ENCODE measurements at regions not wholly inside any gene's neighbourhood (a gene's known extent, or its start where the extent isn't known, plus 50 kb on each side); places are given as distances from the start of the nearest gene placed in this dataset.

GRCh38 chr11:16454289-16454863 is 98.0 kb upstream of the SOX6 start:
- DNase-seq (ENCODE audit: low read depth, low spot score) = no peak
- Histone ChIP-seq H3K36me3 (ENCODE audit: insufficient read depth, insufficient read length, low read length) (no peaks in the 10 kb centered on the region), H3K9ac (ENCODE audit: insufficient read length, low read depth) (no peak overlapping the region), H3K27me3 (ENCODE audit: insufficient read depth, insufficient read length) (no peaks in the 10 kb centered on the region), H3K4me3 (ENCODE audit: insufficient read length, low read depth) (no peak overlapping the region), H3K4me1 (ENCODE audit: insufficient read depth, insufficient read length) (no peaks in the 10 kb centered on the region), H3K9me3 (ENCODE audit: insufficient read depth, low read length) (no peaks in the 10 kb centered on the region)
- TF ChIP-seq YY1 (IDR thresholded peaks at IDR 0.05; ENCODE audit: insufficient read depth, insufficient read length) = no peak
- no peak for TF ChIP-seq ZNF274 (IDR thresholded peaks at IDR 0.05; ENCODE audit: low read depth, low read length)
- no peak for TF ChIP-seq SUZ12 (IDR thresholded peaks at IDR 0.05; ENCODE audit: extremely low read depth, insufficient read depth, insufficient read length)

DNA sequence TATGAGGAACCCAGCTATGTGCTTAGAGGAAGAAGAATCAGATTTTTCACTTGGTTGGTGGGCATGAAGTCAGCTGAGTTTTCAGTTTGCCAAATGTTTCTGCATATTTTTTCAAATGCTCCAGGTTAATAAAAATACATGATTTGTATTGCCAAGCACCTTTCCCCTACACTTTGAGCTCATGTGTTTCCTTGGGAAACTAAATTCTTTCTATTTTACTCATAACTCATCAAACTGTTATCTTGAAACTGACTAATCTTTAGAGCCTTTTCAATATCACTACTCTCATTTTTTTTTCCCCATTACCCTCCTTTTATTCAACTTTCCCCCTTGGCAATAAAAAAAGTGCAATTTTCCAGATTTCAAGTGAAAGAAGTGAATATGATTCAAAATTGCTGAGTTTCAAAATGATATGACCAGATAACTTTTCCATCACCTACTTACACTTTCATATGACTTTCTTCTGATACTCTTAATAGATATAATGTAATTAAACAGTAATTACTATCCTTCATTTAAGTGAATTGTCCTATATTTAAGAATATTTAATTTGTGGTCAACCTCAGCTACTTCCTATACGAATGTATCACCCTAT is 91.9 kb upstream of the SOX6 start:
- Histone ChIP-seq H3K9ac (ENCODE audit: insufficient read length, low read depth) (no peak overlapping the region), H3K9me3 (ENCODE audit: insufficient read depth, low read length) (no peaks in the 10 kb centered on the region), H3K4me1 (ENCODE audit: insufficient read depth, insufficient read length) (no peaks in the 10 kb centered on the region), H3K27me3 (ENCODE audit: insufficient read depth, insufficient read length) (no peaks in the 10 kb centered on the region), H3K4me3 (ENCODE audit: insufficient read length, low read depth) (no peak overlapping the region), H3K36me3 (ENCODE audit: insufficient read depth, insufficient read length, low read length) (no peaks in the 10 kb centered on the region)
- TF ChIP-seq YY1 (IDR thresholded peaks at IDR 0.05; ENCODE audit: insufficient read depth, insufficient read length) (no peak), SUZ12 (IDR thresholded peaks at IDR 0.05; ENCODE audit: extremely low read depth, insufficient read depth, insufficient read length) (no peak), ZNF274 (IDR thresholded peaks at IDR 0.05; ENCODE audit: low read depth, low read length) (no peak)
- no peak for DNase-seq (ENCODE audit: low read depth, low spot score)

DNA sequence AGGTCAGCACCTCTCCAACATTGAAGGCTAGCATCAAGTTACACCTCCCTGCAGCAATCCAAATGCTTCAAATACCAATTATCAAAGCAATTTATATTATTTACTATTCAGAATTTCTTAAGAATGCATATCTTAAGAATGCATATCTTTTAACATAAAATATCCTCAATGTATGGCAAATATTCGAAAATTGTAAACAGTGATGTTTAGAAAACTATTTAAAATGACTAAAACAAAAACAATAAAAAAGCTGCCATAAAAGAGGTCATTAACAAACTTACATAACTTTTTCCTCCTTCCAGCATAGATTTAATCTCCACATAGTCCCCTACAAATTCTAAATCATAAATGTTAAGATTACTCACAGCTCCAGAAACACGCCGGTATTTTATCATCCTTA is 85.1 kb upstream of the SOX6 start:
- Histone ChIP-seq H3K4me1 (ENCODE audit: insufficient read depth, insufficient read length) (no peaks in the 10 kb centered on the region), H3K9ac (ENCODE audit: insufficient read length, low read depth) (no peak overlapping the region), H3K36me3 (ENCODE audit: insufficient read depth, insufficient read length, low read length) (no peaks in the 10 kb centered on the region), H3K9me3 (ENCODE audit: insufficient read depth, low read length) (no peaks in the 10 kb centered on the region), H3K4me3 (ENCODE audit: insufficient read length, low read depth) (no peak overlapping the region), H3K27me3 (ENCODE audit: insufficient read depth, insufficient read length) (no peaks in the 10 kb centered on the region)
- no peak for TF ChIP-seq YY1 (IDR thresholded peaks at IDR 0.05; ENCODE audit: insufficient read depth, insufficient read length)
- TF ChIP-seq SUZ12 (IDR thresholded peaks at IDR 0.05; ENCODE audit: extremely low read depth, insufficient read depth, insufficient read length) = no peak
- no peak for TF ChIP-seq ZNF274 (IDR thresholded peaks at IDR 0.05; ENCODE audit: low read depth, low read length)
- DNase-seq (ENCODE audit: low read depth, low spot score) = no peak

DNA sequence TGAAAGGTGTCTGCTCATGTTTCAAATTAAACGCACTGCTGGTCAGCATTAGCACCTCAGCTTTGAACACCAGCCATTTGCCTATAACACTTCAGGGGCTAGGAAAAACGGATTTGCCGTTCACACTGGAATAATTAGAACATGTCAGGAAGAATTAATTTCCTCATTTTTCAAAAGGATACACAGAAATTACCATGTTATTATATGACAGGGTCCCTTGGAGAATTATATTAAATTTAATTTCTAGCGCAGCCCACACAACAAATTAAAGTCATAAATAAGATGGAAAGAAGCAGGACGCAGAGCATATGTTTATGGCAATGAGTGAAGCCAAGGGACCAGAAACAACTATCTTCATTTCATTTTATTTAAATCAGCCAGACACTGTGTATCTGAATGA is 83.8 kb upstream of the SOX6 start:
- no peak overlapping the region for H3K4me3 ChIP-seq (ENCODE audit: insufficient read length, low read depth)
- H3K9me3 ChIP-seq (ENCODE audit: insufficient read depth, low read length) = no peaks in the 10 kb centered on the region
- no peak for TF ChIP-seq SUZ12 (IDR thresholded peaks at IDR 0.05; ENCODE audit: extremely low read depth, insufficient read depth, insufficient read length)
- DNase-seq (ENCODE audit: low read depth, low spot score) = no peak
- no peaks in the 10 kb centered on the region for H3K4me1 ChIP-seq (ENCODE audit: insufficient read depth, insufficient read length)
- H3K27me3 ChIP-seq (ENCODE audit: insufficient read depth, insufficient read length) = no peaks in the 10 kb centered on the region
- H3K36me3 ChIP-seq (ENCODE audit: insufficient read depth, insufficient read length, low read length) = no peaks in the 10 kb centered on the region
- no peak overlapping the region for H3K9ac ChIP-seq (ENCODE audit: insufficient read length, low read depth)

- peaks cover 6% of the 10 kb centered on the region; the same call in 1 of the 2 replicates for H3K9me3 ChIP-seq (ENCODE audit: insufficient read depth, low read length)
- H3K9ac ChIP-seq (ENCODE audit: insufficient read length, low read depth) = no peak overlapping the region
- H3K36me3 ChIP-seq (ENCODE audit: insufficient read depth, insufficient read length, low read length) = no peaks in the 10 kb centered on the region
- no peaks in the 10 kb centered on the region for H3K4me1 ChIP-seq (ENCODE audit: insufficient read depth, insufficient read length)
- TF ChIP-seq ZNF274 (IDR thresholded peaks at IDR 0.05; ENCODE audit: low read depth, low read length) (no peak), SUZ12 (IDR thresholded peaks at IDR 0.05; ENCODE audit: extremely low read depth, insufficient read depth, insufficient read length) (no peak), YY1 (IDR thresholded peaks at IDR 0.05; ENCODE audit: insufficient read depth, insufficient read length) (no peak)
- no peak overlapping the region for H3K4me3 ChIP-seq (ENCODE audit: insufficient read length, low read depth)
- DNase-seq (ENCODE audit: low read depth, low spot score) = no peak
- H3K27me3 ChIP-seq (ENCODE audit: insufficient read depth, insufficient read length) = no peaks in the 10 kb centered on the region
These were observed 77.7 kb upstream of the SOX6 start for GRCh38 chr11:16434036-16434435.

GRCh38 chr11:16430674-16431073 is 74.3 kb upstream of the SOX6 start:
- Histone ChIP-seq H3K27me3 (ENCODE audit: insufficient read depth, insufficient read length) (no peaks in the 10 kb centered on the region), H3K4me1 (ENCODE audit: insufficient read depth, insufficient read length) (no peaks in the 10 kb centered on the region), H3K36me3 (ENCODE audit: insufficient read depth, insufficient read length, low read length) (no peaks in the 10 kb centered on the region), H3K9me3 (ENCODE audit: insufficient read depth, low read length) (peaks cover 6% of the 10 kb centered on the region; the same call in 1 of the 2 replicates), H3K9ac (ENCODE audit: insufficient read length, low read depth) (no peak overlapping the region), H3K4me3 (ENCODE audit: insufficient read length, low read depth) (no peak overlapping the region)
- TF ChIP-seq ZNF274 (IDR thresholded peaks at IDR 0.05; ENCODE audit: low read depth, low read length) (no peak), YY1 (IDR thresholded peaks at IDR 0.05; ENCODE audit: insufficient read depth, insufficient read length) (no peak), SUZ12 (IDR thresholded peaks at IDR 0.05; ENCODE audit: extremely low read depth, insufficient read depth, insufficient read length) (no peak)
- DNase-seq (ENCODE audit: low read depth, low spot score) = no peak

- DNase-seq (ENCODE audit: low read depth, low spot score) = no peak
- H3K4me1 ChIP-seq (ENCODE audit: insufficient read depth, insufficient read length) = no peaks in the 10 kb centered on the region
- H3K36me3 ChIP-seq (ENCODE audit: insufficient read depth, insufficient read length, low read length) = no peaks in the 10 kb centered on the region
- no peaks in the 10 kb centered on the region for H3K9me3 ChIP-seq (ENCODE audit: insufficient read depth, low read length)
- H3K4me3 ChIP-seq (ENCODE audit: insufficient read length, low read depth) = no peak overlapping the region
- no peak overlapping the region for H3K9ac ChIP-seq (ENCODE audit: insufficient read length, low read depth)
- H3K27me3 ChIP-seq (ENCODE audit: insufficient read depth, insufficient read length) = no peaks in the 10 kb centered on the region
- TF ChIP-seq YY1 (IDR thresholded peaks at IDR 0.05; ENCODE audit: insufficient read depth, insufficient read length) (no peak), ZNF274 (IDR thresholded peaks at IDR 0.05; ENCODE audit: low read depth, low read length) (no peak), SUZ12 (IDR thresholded peaks at IDR 0.05; ENCODE audit: extremely low read depth, insufficient read depth, insufficient read length) (no peak)
These were observed 65.5 kb upstream of the SOX6 start for GRCh38 chr11:16421826-16422225.
